HepG2 (cell line): ENCODE measurements at regions not wholly inside any gene's neighbourhood (a gene's known extent, or its start where the extent isn't known, plus 50 kb on each side); places are given as distances from the start of the nearest gene placed in this dataset.

ENCODE experiments used
- ATAC-seq: fragments of 200-7000 bp; cut with Tn5 transposase; 3 replicates; pipeline ENCODE4 v1.9.1; 2020; ENCODE audit warnings: mild to moderate bottlenecking, moderate library complexity
- BruUV-seq: library from RNA; stranded (reverse); fragments of 400-500 nt; replicated peaks from 2 replicates; lab custom pipeline; 2021; lab: Mats Ljungman, UMichigan
- CTCF ChIA-PET: fragments of 300-600 bp; formaldehyde crosslinking; extraction: SDS; loops from one replicate; lab custom pipeline; 2021; ENCODE audit warnings: low total read pairs, inconsistent platforms, low intra/inter-chr PET ratio; lab: Yijun Ruan, JAX
- POLR2A ChIA-PET: fragments of 350-600 bp; sonication (Branson Sonifier 250); formaldehyde crosslinking; loops from one replicate; lab custom pipeline; 2020; ENCODE audit warnings: antibody characterized with exemption, inconsistent platforms; lab: Yijun Ruan, JAX
- DNase-seq: peaks from one replicate; pipeline ENCODE4 v3.0.0-alpha.2; 2015; ENCODE audit warnings: low spot score
- FAIRE-seq: peaks from 3 replicates; lab custom pipeline; 2011; peaks lifted over from hg19 to GRCh38; lab: Jason Lieb, UNC
- H2AFZ ChIP-seq: one replicate; pipeline ENCODE4 v1.6.1; 2011; ENCODE audit warnings: low read length, inconsistent platforms
- H3K27ac ChIP-seq: fragments of 300-600 bp; 3 replicates; pipeline ENCODE4 v1.8.0; 2011; ENCODE audit warnings: mixed run types, mild to moderate bottlenecking, mixed read lengths, low read length, inconsistent platforms; ENCODE audit not compliant: insufficient read depth; ENCODE audit errors: extremely low read length
- H3K27me3 ChIP-seq, 2 experiments: fragments of 200-600 bp in 1 of 2; 2 replicates in 1 of 2; 3 replicates in 1 of 2; pipeline versions ENCODE4 v1.6.0 to v1.8.0; 2011; ENCODE audit warnings: low read length in 2 of 2, mild to moderate bottlenecking in 2 of 2, moderate library complexity in 2 of 2, inconsistent platforms in 1 of 2; ENCODE audit not compliant: insufficient read depth in 2 of 2, control insufficient read depth in 1 of 2
- H3K36me3 ChIP-seq, 2 experiments: fragments of 200-600 bp in 1 of 2; replicated peaks in 1 of 2; 2 replicates in 1 of 2; 3 replicates in 1 of 2; pipeline versions ENCODE4 v1.5.1 to v1.8.0; 2011; ENCODE audit warnings: low read length in 2 of 2, inconsistent platforms in 1 of 2; ENCODE audit not compliant: insufficient read depth in 2 of 2, control insufficient read depth in 1 of 2
- H3K4me1 ChIP-seq: 2 replicates; pipeline ENCODE4 v1.5.1; 2012; ENCODE audit warnings: low read length, inconsistent platforms; ENCODE audit not compliant: insufficient read depth
- H3K4me2 ChIP-seq: 2 replicates; pipeline ENCODE4 v1.6.0; 2011; ENCODE audit warnings: low read depth, low read length, inconsistent platforms
- H3K4me3 ChIP-seq, 3 experiments: fragments of 200-600 bp in 1 of 3; sonication (generic), shearing (Covaris generic) in 1 of 3; replicated peaks in 1 of 3; 2 replicates each; pipeline ENCODE4 v1.5.1; 2011 to 2016; ENCODE audit warnings: low read length in 3 of 3, inconsistent platforms in 2 of 3, low read depth in 2 of 3, mild to moderate bottlenecking in 2 of 3, control low read depth in 1 of 3, mixed read lengths in 1 of 3; ENCODE audit not compliant: insufficient read depth in 1 of 3
- H3K79me2 ChIP-seq: one replicate; pipeline ENCODE4 v1.6.1; 2011; ENCODE audit warnings: low read length, inconsistent platforms; ENCODE audit not compliant: insufficient read depth
- H3K9ac ChIP-seq: 2 replicates; pipeline ENCODE4 v1.6.0; 2011; ENCODE audit warnings: mild to moderate bottlenecking, low read depth, low read length, inconsistent platforms; ENCODE audit not compliant: insufficient read depth
- H3K9me3 ChIP-seq: 2 replicates; pipeline ENCODE4 v1.5.1; 2012; ENCODE audit warnings: mild to moderate bottlenecking, low read length
- H4K20me1 ChIP-seq: 2 replicates; pipeline ENCODE4 v1.6.0; 2011; ENCODE audit warnings: inconsistent platforms, mild to moderate bottlenecking, low read length, moderate library complexity; ENCODE audit not compliant: insufficient read depth
- CEBPB ChIP-seq: IDR thresholded peaks from 2 replicates; pipeline ENCODE4 v1.6.1; 2011; ENCODE audit warnings: low read depth, low read length, improper control_type of control experiment, borderline replicate concordance
- CTCF ChIP-seq: sonication (generic); formaldehyde crosslinking; IDR thresholded peaks from 2 replicates; pipeline ENCODE4 v1.5.0; 2020; ENCODE audit warnings: mild to moderate bottlenecking, missing genetic modification reagents, moderate library complexity
- MAFF ChIP-seq: IDR thresholded peaks from 2 replicates; pipeline ENCODE4 v1.6.1; 2011; ENCODE audit warnings: low read depth, low read length, improper control_type of control experiment
- MAFK ChIP-seq, 2 experiments: IDR thresholded peaks in 1 of 2; conservative IDR thresholded peaks in 1 of 2; 2 replicates each; pipeline ENCODE4 v1.6.1; 2011; ENCODE audit warnings: improper control_type of control experiment in 2 of 2, low read length in 2 of 2
- PHF5A ChIP-seq: IDR thresholded peaks from one replicate; pipeline ENCODE4 v1.6.1; 2018; ENCODE audit warnings: low read depth, missing genetic modification reagents; ENCODE audit not compliant: unreplicated experiment
- STAG1 ChIP-seq: sonication (generic); formaldehyde crosslinking; IDR thresholded peaks from 2 replicates; pipeline ENCODE4 v1.4.0; 2020; ENCODE audit warnings: missing genetic modification reagents
- ZFP36L1 ChIP-seq: sonication (generic); formaldehyde crosslinking; IDR thresholded peaks from 2 replicates; pipeline ENCODE4 v1.8.0; 2022; ENCODE audit warnings: mild to moderate bottlenecking, missing genetic modification reagents, moderate library complexity
- ZNF460 ChIP-seq: sonication (generic); formaldehyde crosslinking; IDR thresholded peaks from 2 replicates; pipeline ENCODE4 v1.5.1; 2020; ENCODE audit warnings: missing genetic modification reagents, mild to moderate bottlenecking, borderline replicate concordance
- WGBS: methylation state at CpG from one replicate; pipeline ENCODE4 v1.1.6; 2017; ENCODE audit warnings: low lambda C conversion rate; 5-methylcytosine and 5-hydroxymethylcytosine counted together
- in situ Hi-C: cut with HindIII; loops from 2 replicates; pipeline ENCODE4 v1.10.0; 2017; ENCODE audit warnings: low pct_unique_long_range_greater_than_20kb; ENCODE audit not compliant: extremely low pct_ligation_motif_present
- intact Hi-C: fragments of 100-400 bp; cut with micrococcal nuclease; formaldehyde crosslinking; loops from one replicate; pipeline ENCODE4 v1.10.0; 2022; ENCODE audit not compliant: unreplicated experiment

DNA sequence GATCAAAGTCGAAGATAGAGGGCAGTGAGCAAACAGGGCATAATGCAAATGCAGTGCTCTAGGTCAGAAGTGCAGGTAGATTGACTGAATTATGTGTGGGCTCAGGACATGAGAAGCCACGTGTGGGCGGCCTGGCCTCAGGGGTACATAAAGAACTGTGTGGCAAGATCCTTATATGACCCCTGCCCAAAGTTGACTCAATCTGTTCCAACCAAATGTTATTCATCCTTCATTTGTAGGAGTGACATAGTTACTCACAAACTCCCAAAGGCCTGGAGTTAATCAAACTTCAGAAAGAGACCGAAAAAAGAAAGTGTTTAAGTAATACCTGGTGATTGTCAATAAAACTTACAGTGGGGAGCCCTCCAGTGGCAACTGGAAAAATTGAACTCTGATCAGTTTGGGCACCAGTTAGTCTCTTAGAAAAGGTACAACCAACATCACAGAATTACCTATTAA lies 150.4 kb upstream of the FAR2 start:
- H4K20me1 ChIP-seq, result no peaks in the 10 kb centered on the region
- H3K9me3 ChIP-seq, result no peaks in the 10 kb centered on the region
- no peaks in the 10 kb centered on the region for H3K36me3 ChIP-seq
- FAIRE-seq, result peak; percentile 36
- in situ Hi-C loops (no loop called here), intact Hi-C loops (loop anchor here (10.0 kb wide), 1 partner anchor 1264 kb away; no protein-coding TSS in a partner anchor)
- H2AFZ ChIP-seq, result no peak overlapping the region
- H3K27me3 ChIP-seq, result no peaks in the 10 kb centered on the region
- peak; percentile 3 for DNase-seq
- TF ChIP-seq STAG1 (CRISPR knock-in tag), result peak; percentile 31; the same call in 1 of the 2 replicates
- no peak for TF ChIP-seq PHF5A (CRISPR knock-in tag)
- peak; percentile 45 for TF ChIP-seq CTCF
- H3K27ac ChIP-seq, result no peak overlapping the region
- ATAC-seq, result peak; percentile 68
- no peak overlapping the region for H3K4me3 ChIP-seq
- peaks cover 4% of the 10 kb centered on the region; the same call in 1 of the 2 replicates for H3K4me1 ChIP-seq
- H3K79me2 ChIP-seq, result no peaks in the 10 kb centered on the region
- no TSS peak for BruUV-seq
- H3K4me2 ChIP-seq, result no peak overlapping the region
- WGBS, result 7% methylated on average over 3 of the region's 4 CpGs
- H3K9ac ChIP-seq, result no peak overlapping the region
- CTCF ChIA-PET, result no interaction called here
- POLR2A ChIA-PET, result no interaction called here

DNA sequence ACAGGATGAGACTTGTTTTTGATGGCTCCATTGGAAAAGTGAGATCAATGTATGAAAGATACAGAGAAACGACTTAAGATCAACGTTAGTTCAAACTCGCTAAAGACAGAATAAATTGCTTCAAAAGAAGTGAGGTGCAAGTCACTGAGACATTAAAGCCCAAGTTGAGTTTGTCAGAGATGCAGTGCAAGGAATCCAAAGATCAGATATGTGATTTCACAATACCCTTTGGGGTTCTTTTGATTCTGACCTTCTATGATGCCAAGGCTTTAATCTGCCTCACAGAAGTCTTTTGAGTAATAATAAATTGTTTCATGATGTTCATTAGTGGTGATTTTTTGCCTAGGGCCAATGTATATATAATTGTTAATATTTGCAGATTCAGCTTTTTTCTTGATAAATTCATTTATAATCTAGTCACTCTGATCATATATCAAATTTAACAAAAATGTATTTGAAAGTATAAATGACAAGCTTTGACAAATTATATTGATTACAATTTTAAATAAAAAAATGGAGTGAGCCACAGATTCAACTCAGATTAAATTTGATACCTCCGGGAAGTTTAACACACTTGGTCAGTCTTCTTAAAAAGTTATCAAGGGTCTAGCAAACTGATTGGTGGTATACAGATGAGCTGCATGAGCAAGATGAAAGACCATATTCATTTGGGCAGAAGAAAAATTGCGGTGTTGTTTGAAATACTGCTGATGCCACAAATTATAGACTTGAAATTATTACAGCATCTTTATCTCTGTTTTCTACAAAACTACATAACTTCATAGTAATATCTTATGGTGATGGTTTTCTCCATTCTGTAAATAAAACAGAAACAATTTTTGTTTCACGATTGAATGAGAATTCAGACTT lies 144.8 kb upstream of the FAR2 start:
- no peak for ATAC-seq
- ChIA-PET POLR2A (no interaction called here), CTCF (no interaction called here)
- Histone ChIP-seq H3K4me3 (no peak overlapping the region), H3K4me2 (no peak overlapping the region), H3K27ac (no peak overlapping the region), H3K9ac (no peak overlapping the region), H3K4me1 (no peaks in the 10 kb centered on the region), H3K36me3 (no peaks in the 10 kb centered on the region), H2AFZ (no peak overlapping the region), H3K9me3 (no peaks in the 10 kb centered on the region), H4K20me1 (no peaks in the 10 kb centered on the region), H3K79me2 (no peaks in the 10 kb centered on the region), H3K27me3 (no peaks in the 10 kb centered on the region)
- in situ Hi-C loops (no loop called here), intact Hi-C loops (no loop called here)
- TF ChIP-seq ZNF460 (CRISPR knock-in tag) (no peak), CEBPB (peak; percentile 52), MAFF (peak; percentile 55), MAFK (conservative IDR thresholded peaks at IDR 0.05 in 1 of 2, IDR thresholded peaks at IDR 0.05 in 1 of 2; ENCODE audit: low read length in 2 of 2) (peak; percentile 50 to 76), ZFP36L1 (CRISPR knock-in tag) (no peak)
- BruUV-seq, result no TSS peak
- no peak for FAIRE-seq
- no peak for DNase-seq
- WGBS, result 18% methylated on average over 6 of the region's 6 CpGs
